OCI-LY7 (cell line): ENCODE measurements at regions not wholly inside any gene's neighbourhood (a gene's known extent, or its start where the extent isn't known, plus 50 kb on each side); places are given as distances from the start of the nearest gene placed in this dataset.

Experiments
- EZH2phosphoT487 ChIP-seq: fragments of 200-600 bp; sonication (generic); IDR thresholded peaks from 2 replicates; pipeline ENCODE4 v1.6.1; 2018; ENCODE audit warnings: low read depth, borderline replicate concordance, mild to moderate bottlenecking, mixed run types, antibody characterized with exemption, low read length, moderate library complexity, mixed read lengths
- TF ChIP-seq, protein P1 (sequence below): fragments of 200-600 bp; sonication (generic); conservative IDR thresholded peaks from 2 replicates; pipeline ENCODE4 v1.5.1; 2014; ENCODE audit warnings: mild to moderate bottlenecking, antibody characterized with exemption, low read length, moderate library complexity, mixed read lengths

DNA sequence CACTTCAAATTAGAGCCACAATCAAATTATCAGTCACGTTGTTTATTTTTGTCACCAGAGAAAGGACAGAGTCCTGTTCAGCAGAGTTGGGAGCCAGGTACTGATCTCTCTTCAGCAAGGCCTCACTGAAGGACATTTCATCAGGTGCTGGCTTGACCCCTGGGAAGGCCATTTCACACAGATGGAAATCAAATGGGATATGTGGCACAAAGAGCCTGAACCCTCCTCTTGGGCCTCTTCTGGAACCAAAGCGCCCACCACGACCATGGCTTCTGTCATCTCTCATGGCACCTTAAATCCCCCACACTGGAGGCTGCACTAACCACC, 121.5 kb downstream of the PTCSC3 start:
- TF ChIP-seq, protein P1, sequence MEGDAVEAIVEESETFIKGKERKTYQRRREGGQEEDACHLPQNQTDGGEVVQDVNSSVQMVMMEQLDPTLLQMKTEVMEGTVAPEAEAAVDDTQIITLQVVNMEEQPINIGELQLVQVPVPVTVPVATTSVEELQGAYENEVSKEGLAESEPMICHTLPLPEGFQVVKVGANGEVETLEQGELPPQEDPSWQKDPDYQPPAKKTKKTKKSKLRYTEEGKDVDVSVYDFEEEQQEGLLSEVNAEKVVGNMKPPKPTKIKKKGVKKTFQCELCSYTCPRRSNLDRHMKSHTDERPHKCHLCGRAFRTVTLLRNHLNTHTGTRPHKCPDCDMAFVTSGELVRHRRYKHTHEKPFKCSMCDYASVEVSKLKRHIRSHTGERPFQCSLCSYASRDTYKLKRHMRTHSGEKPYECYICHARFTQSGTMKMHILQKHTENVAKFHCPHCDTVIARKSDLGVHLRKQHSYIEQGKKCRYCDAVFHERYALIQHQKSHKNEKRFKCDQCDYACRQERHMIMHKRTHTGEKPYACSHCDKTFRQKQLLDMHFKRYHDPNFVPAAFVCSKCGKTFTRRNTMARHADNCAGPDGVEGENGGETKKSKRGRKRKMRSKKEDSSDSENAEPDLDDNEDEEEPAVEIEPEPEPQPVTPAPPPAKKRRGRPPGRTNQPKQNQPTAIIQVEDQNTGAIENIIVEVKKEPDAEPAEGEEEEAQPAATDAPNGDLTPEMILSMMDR: no peak
- TF ChIP-seq EZH2phosphoT487: no peak
